CD1c-positive myeloid dendritic cell (primary cell): ENCODE measurements at regions not wholly inside any gene's neighbourhood (a gene's known extent, or its start where the extent isn't known, plus 50 kb on each side); places are given as distances from the start of the nearest gene placed in this dataset.
"Not testable (repeated sequence)": the region's sequence is repeated elsewhere in the genome, so short reads cannot be mapped to it uniquely, and the experiment has no call there.

Source experiments
- DNase-seq: peaks from one replicate; pipeline ENCODE4 v3.0.0-alpha.2; 2016; ENCODE audit errors: extremely low spot score

- DNase-seq: no peak
Measured at GRCh38 chr16:25637236-25637635, 54.5 kb upstream of the HS3ST4 start.

- no peak for DNase-seq
Measured at GRCh38 chr16:25636662-25637061, 55.1 kb upstream of the HS3ST4 start.

DNA sequence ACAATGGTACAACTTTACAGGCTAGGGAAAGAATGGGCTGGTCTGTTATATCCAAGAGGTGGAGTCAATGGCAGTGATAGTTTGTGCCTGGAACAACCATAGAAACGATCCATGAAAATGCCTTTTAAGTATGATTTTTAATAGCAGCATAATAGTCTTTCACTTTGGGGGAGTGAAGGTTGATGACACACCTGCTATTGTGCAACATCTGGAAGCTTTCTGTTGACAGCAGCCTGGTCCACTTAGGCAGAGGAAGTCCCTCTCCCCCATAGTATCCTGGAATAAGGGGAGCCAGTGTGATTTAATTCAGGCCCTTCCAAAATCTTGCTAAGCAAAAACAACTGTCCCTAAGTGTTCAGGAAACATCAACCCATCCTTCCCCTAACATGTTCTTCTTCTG lies 56.3 kb upstream of the HS3ST4 start:
- no peak for DNase-seq

DNA sequence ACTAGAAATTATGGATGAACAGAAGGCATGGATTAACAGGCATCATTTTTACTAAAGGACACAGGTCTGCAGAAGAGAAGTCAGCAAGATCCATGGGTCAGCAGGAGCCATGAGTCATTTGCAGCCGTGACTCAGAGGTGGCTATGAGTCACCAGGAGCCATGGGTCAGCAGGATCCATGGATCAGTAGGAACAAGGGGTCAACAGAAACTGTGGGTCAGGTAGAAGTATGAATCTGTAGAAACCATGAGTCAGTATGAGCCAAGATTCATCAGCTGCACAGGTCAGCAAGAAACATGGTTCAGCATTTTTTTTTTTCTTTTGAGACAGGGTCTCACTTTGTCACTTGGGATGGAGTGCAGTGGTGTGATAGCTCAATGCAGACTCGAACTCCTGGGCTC lies 58.2 kb upstream of the HS3ST4 start:
- no peak for DNase-seq

- DNase-seq: no peak
Measured at GRCh38 chr16:25628766-25629165, 63.0 kb upstream of the HS3ST4 start.

GRCh38 chr16:25627641-25628040 lies 64.1 kb upstream of the HS3ST4 start:
- no peak for DNase-seq

GRCh38 chr16:25626172-25626571 lies 65.6 kb upstream of the HS3ST4 start:
- DNase-seq: no peak

DNA sequence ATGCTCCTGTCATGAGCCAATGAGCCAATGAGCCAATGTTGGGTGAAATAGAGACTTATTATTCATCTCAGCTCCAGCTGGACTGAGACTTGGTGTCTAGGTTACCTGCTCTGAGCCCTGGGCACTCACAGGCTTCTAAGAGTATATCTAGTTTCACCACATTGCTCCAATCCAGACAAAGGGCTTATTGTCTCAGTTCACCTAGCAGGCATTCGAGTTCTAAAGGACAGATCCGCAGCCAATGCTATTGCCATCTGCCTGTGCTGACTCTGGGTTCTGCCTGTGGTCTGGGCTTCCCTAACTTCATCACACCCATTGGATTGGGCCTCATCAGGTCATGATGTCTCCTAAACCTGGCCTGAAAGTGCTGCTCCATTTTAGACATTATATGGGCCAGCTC lies 66.1 kb upstream of the HS3ST4 start:
- no peak for DNase-seq

- DNase-seq: no peak
Measured at GRCh38 chr16:25614716-25615265, 77.0 kb upstream of the HS3ST4 start.

GRCh38 chr16:25613931-25614330 lies 77.8 kb upstream of the HS3ST4 start:
- no peak for DNase-seq

DNA sequence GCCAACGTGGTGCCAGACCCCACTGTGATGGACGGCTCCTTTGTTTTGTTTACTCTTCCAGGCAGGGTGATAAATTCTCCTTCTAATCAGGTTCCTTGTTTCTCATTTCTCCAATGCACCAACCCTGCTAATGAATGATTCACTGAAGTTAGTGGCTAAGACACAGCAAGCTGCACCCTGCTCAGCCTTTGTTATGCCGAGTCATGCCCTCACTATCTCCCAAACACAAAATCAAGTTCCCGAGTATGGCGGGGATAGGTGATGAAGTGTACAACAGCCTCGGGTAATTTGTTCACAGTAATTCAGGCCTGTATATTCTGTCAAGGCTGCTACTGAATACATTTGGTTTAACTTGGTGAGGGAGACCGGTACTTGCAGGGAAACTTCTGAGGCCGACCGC lies 83.8 kb upstream of the HS3ST4 start:
- DNase-seq: no peak

DNA sequence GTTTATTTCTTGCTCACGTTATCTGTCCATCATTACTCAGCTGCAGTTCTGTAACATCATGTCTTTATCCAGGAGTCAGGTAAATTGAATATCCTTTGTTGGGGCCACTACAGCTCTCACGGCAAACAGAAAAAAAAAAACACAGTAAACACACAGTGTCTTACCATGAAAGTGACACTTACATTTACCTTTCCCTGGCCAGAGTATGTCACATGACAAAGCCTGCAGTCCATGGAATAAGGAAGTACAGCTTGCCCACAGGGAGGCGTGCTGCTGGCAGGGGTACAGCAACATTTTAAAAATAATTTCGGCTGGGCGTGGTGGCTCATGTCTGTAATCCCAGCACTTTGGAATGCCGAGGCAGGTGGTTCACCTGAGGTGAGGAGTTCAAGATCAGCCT lies 85.7 kb upstream of the HS3ST4 start:
- DNase-seq: no peak

GRCh38 chr16:25605381-25605780 lies 86.4 kb upstream of the HS3ST4 start:
- DNase-seq: no peak

DNA sequence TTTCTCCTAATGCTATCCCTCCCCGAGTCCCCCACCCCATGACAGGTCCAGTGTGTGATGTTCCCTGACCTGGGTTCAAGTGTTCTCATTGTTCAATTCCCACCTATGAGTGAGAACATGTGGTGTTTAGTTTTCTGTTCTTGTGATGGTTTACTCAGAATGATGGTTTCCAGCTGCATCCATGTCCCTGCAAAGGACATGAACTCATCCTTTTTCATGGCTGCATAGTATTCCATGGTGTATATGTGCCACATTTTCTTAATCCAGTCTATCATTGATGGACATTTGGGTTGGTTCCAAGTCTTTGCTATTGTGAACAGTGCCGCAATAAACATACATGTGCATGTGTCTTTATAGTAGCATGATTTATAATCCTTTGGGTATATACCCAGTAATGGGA lies 90.5 kb upstream of the HS3ST4 start:
- not testable (repeated sequence) for DNase-seq

GRCh38 chr16:25596194-25596593 lies 95.6 kb upstream of the HS3ST4 start:
- DNase-seq: no peak

DNA sequence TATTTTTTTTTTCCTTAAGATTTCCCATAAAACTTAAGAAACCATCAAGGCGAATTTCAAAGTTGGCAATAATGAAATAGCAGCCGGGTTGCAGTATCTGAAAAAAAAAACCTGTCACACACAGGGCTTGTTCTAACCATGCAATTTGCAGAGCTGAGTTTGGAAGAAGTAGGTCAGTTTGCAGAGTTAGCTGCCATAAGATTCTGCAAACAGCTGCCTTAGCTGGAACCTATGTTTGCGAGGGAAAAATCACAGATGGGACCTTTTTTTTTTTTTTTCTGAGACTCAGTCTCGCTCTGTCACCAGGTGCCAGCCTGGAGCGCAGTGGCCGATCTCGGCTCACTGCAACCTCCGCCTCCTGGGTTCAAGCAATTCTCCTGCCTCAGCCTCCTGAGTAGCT lies 98.5 kb upstream of the HS3ST4 start:
- DNase-seq: no peak

DNA sequence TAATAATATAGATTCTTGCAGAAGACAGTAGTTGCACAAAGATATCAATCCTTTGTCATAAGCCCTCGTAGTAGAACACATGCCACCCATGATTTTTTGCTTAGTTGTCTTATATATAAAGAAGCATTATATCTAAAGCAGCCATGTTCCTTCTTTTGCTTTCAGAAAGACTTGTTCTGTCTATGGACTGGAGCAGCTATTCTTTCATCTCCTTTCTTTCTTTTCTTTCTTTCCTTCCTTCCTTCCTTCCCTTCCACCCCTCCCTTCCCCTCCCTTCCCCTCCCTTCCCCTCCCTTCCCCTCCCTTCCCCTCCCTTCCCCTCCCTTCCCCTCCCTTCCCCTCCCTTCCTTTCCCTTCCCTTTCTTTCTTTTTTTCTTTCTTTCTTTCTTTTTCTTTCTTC lies 104.0 kb upstream of the HS3ST4 start:
- DNase-seq: no peak

GRCh38 chr16:25586826-25587225 lies 104.9 kb upstream of the HS3ST4 start:
- DNase-seq: no peak

DNA sequence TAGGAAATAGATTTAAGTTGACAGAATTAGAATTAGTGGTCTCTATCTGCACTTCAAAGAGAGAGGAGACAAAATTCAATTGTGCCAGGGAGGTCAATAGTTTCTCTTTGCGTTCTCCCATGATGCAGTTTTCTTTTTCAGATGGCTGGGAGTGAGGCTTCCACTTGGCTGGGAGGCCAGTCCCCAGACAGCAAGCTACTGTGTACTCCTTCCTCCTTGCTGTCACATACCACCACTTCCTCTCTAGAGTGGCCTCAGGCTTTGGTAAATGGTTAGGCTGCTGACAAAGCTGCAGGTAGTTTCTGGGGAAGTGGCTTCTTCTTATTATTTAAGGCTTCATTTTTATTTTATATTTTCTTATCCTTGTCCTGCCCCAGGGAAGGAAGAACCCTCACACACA lies 106.2 kb upstream of the HS3ST4 start:
- no peak for DNase-seq

DNA sequence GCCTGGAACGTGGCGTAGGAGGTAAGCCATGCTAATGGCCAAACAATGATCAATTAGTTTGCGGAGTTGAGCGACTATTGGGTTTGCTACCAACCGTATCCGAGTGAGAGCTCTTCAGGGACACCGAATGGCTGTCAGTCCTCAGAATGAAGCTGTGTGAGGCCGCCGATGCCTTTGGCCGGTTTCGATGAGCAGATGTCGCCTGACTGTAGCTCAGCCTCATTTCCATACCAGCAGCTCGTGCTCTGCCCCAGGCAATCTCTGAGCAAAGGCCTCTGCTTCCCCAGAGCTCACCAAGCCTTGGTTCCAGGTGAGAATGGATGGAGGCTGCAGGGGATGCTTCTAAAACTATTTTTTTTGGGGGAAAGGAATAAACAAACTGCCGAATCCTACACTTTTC lies 111.7 kb upstream of the HS3ST4 start:
- DNase-seq: no peak

DNA sequence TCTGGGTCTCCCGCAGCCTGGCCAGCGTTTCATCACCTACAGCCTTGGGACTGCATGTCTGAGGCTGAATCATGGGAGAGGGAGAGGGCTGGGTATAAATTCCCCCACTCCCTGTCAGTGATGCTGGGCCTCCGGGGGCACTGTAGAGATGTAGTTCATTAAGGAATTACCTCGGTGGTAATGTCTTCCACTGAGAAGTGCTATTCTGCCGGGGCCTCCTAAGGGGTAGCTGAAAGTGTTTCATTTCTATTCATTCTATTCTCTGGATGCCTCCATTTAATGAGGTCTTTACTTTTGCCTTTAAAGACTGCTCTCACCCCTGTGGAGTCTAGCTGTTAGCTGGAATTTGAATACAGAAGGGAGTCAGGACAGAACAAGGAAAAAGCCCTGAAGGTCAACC lies 116.4 kb upstream of the HS3ST4 start:
- DNase-seq: no peak

DNA sequence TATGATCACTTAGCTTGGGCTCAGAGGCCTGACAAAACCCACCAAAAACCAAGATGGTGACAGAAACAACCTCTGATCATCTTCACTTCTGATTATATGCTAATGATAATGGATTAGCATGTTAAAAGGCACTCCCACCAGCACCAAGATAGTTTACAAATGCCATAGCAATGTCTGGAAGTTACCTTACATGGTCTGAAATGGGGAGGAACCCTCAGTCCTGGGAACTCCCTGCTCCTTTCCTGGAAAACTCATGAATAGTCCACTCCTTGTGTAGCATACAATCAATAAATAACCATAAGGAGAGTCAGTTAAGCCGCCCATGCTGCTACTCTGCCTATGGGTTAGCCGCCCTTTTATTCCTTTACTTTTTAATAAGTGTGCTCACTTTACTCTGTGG lies 120.0 kb upstream of the HS3ST4 start:
- no peak for DNase-seq

DNA sequence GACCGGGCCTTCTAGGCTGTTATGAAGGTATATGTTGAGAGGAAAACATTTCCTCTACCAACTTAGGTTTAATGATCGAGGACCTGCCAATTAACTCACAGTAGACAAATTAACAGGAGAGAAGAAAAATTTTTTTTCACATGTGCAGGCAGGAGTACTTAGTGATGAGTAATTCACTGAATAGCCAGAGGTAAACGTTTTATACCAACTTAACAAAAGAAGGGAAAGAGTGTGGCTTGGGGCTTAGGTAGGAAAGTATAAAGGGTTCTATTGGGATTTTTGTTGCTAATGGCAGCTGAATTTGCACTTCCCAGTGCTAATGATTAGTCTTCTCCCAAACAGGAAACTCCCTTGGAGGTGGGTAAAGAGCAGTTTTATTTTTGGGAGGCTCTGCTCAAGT lies 121.6 kb upstream of the HS3ST4 start:
- no peak for DNase-seq

DNA sequence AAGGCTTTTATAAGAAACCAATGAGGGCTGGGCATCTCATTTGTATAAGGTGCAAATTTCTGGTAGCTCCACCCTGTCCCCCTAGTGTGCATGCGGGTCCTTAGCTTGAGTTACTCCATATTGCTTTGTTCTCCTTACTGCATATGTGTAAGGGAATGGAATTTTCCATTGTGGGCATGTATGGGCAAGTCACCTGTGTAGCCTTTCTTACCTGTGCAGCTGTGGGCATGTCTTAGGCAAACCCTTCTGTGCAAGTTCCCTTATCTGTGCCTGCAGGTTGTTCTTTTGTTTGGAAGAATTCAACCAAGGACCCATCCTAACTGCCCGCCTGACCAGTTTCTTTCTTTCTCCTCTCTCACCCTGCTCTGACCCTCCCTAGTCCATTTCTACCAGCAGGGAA lies 122.8 kb upstream of the HS3ST4 start:
- no peak for DNase-seq

DNA sequence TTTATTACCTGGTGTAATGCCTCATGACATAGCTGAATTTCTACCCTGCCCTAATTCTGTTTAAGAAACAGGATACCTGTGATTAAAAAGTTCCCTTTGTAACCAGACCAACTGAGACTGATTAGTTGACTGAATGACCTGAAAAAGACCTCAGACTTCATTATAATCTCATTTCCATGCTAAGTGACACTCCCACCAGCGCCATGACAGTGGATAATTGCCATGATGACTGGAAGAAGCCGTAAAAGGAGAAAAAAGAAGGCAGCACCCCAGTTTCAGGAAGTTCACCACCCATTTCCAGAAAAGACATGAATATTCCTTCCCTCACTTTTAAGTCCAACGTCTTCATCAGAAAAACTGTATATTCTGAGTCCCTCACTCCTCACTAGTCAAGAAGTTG lies 125.6 kb upstream of the HS3ST4 start:
- DNase-seq: no peak
